OCI-LY1 (cell line): ENCODE measurements at regions not wholly inside any gene's neighbourhood (a gene's known extent, or its start where the extent isn't known, plus 50 kb on each side); places are given as distances from the start of the nearest gene placed in this dataset.

ENCODE experiments used
- H2AFZ ChIP-seq: fragments of 200-600 bp; sonication (generic), shearing (Covaris generic); 2 replicates; pipeline ENCODE4 v1.6.0; 2014; ENCODE audit warnings: antibody characterized with exemption, mild to moderate bottlenecking, low read length
- H3F3A ChIP-seq: fragments of 200-600 bp; sonication (generic), shearing (Covaris generic); 2 replicates; pipeline ENCODE4 v1.6.0; 2014; ENCODE audit warnings: mild to moderate bottlenecking, antibody characterized with exemption, low read length, moderate library complexity; ENCODE audit not compliant: insufficient read depth
- H3K27ac ChIP-seq: fragments of 200-600 bp; sonication (generic); 2 replicates; pipeline ENCODE4 v1.5.1; 2014; ENCODE audit warnings: low read length, mixed run types, mild to moderate bottlenecking, low read depth; ENCODE audit not compliant: poor library complexity, severe bottlenecking
- H3K27me3 ChIP-seq: fragments of 200-600 bp; sonication (generic); 2 replicates; pipeline ENCODE4 v1.6.0; 2014; ENCODE audit warnings: antibody characterized with exemption, mild to moderate bottlenecking, low read length, moderate library complexity; ENCODE audit not compliant: insufficient read depth
- H3K36me3 ChIP-seq: fragments of 200-600 bp; sonication (generic); 2 replicates; pipeline ENCODE4 v1.6.1; 2014; ENCODE audit warnings: mild to moderate bottlenecking, antibody characterized with exemption, low read length, moderate library complexity, mixed read lengths; ENCODE audit not compliant: insufficient read depth
- H3K4me1 ChIP-seq: fragments of 200-600 bp; sonication (generic); 2 replicates; pipeline ENCODE4 v1.5.1; 2014; ENCODE audit warnings: mild to moderate bottlenecking, low read length, moderate library complexity; ENCODE audit not compliant: insufficient read depth, severe bottlenecking
- H3K4me2 ChIP-seq: fragments of 200-600 bp; sonication (generic), shearing (Covaris generic); 2 replicates; pipeline ENCODE4 v1.6.1; 2014; ENCODE audit warnings: low read length
- H3K4me3 ChIP-seq: fragments of 200-600 bp; sonication (generic); 2 replicates; pipeline ENCODE4 v1.5.1; 2014; ENCODE audit warnings: low read length, low read depth, mild to moderate bottlenecking, mixed read lengths; ENCODE audit not compliant: poor library complexity, severe bottlenecking
- H3K79me2 ChIP-seq: fragments of 200-600 bp; shearing (Covaris generic); 2 replicates; pipeline ENCODE4 v1.6.1; 2016; ENCODE audit warnings: mixed run types, low read length, mixed read lengths; ENCODE audit not compliant: insufficient read depth
- H3K9ac ChIP-seq: fragments of 200-600 bp; sonication (generic), shearing (Covaris generic); 2 replicates; pipeline ENCODE4 v1.6.1; 2014; ENCODE audit warnings: mild to moderate bottlenecking, low read length, mixed read lengths
- H3K9me2 ChIP-seq: fragments of 200-600 bp; sonication (generic), shearing (Covaris generic); 2 replicates; pipeline ENCODE4 v1.6.1; 2014; ENCODE audit warnings: low read depth, mild to moderate bottlenecking, low read length, mixed read lengths
- H3K9me3 ChIP-seq: fragments of 200-600 bp; shearing (Covaris generic); 2 replicates; pipeline ENCODE4 v1.6.1; 2014; ENCODE audit warnings: low read length, mixed read lengths
- H4K20me1 ChIP-seq: fragments of 200-600 bp; sonication (generic), shearing (Covaris generic); 2 replicates; pipeline ENCODE4 v1.6.0; 2016; ENCODE audit warnings: mild to moderate bottlenecking, low read length; ENCODE audit not compliant: insufficient read depth
- EZH2 ChIP-seq: fragments of 200-600 bp; sonication (generic), shearing (Covaris generic); IDR thresholded peaks from 2 replicates; pipeline ENCODE4 v1.8.0; 2017; ENCODE audit warnings: borderline replicate concordance, mixed run types, mild to moderate bottlenecking, antibody characterized with exemption, low read length, moderate library complexity, mixed read lengths
- TF ChIP-seq, protein P1 (sequence below): fragments of 200-600 bp; sonication (generic), shearing (Covaris generic); IDR thresholded peaks from 2 replicates; pipeline ENCODE4 v1.5.1; 2017; ENCODE audit warnings: mild to moderate bottlenecking, antibody characterized with exemption, low read length, moderate library complexity, mixed read lengths

- Histone ChIP-seq H3K79me2 (no peaks in the 10 kb centered on the region), H3K9me3 (no peaks in the 10 kb centered on the region), H3K4me1 (no peaks in the 10 kb centered on the region), H3K36me3 (no peaks in the 10 kb centered on the region), H4K20me1 (no peaks in the 10 kb centered on the region), H3K27ac (no peak overlapping the region), H3K27me3 (no peaks in the 10 kb centered on the region), H3K4me2 (no peak overlapping the region), H3K9ac (no peak overlapping the region), H3F3A (no peaks in the 10 kb centered on the region), H3K9me2 (no peaks in the 10 kb centered on the region), H3K4me3 (no peak overlapping the region), H2AFZ (no peak overlapping the region)
- TF ChIP-seq, protein P1, sequence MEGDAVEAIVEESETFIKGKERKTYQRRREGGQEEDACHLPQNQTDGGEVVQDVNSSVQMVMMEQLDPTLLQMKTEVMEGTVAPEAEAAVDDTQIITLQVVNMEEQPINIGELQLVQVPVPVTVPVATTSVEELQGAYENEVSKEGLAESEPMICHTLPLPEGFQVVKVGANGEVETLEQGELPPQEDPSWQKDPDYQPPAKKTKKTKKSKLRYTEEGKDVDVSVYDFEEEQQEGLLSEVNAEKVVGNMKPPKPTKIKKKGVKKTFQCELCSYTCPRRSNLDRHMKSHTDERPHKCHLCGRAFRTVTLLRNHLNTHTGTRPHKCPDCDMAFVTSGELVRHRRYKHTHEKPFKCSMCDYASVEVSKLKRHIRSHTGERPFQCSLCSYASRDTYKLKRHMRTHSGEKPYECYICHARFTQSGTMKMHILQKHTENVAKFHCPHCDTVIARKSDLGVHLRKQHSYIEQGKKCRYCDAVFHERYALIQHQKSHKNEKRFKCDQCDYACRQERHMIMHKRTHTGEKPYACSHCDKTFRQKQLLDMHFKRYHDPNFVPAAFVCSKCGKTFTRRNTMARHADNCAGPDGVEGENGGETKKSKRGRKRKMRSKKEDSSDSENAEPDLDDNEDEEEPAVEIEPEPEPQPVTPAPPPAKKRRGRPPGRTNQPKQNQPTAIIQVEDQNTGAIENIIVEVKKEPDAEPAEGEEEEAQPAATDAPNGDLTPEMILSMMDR = no peak
- no peak for TF ChIP-seq EZH2
These were observed 167.7 kb upstream of the KCNJ16 start for GRCh38 chr17:69907132-69907847.

DNA sequence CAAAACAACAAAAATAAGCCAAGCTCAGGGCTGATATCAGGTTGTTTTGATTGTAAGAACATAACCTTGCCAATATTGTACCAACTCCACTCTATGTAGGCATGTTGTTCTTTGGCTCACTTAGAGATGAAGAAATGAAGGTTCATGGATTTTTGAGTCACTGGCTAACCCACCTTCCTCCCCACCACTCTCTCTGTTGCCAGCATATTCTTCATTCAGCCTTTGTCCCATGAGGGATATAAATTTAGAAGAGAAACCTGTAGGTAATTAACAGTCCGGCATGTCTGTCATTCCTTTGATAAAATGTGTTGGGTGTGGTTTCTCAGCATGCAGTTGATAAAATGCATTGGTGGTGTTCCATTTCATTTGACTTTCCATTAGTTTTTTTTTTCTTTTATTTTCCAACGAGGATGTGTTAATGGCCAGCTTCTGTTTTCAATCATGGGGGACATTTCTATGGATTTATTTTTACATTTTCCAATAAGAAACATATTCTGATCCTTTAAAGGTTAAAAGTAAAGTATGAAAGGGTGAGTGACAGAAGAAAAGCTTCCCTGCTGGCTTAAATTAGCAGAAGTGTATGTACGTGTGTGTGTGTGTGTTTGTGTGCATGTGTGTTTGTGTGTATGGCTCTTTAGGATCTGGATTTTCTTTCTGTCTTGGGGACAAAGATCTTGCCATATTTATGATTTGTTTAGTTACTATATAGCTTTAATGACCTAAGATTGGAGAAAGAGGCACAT is 166.2 kb upstream of the KCNJ16 start:
- Histone ChIP-seq H3K4me2 (no peak overlapping the region), H3F3A (no peaks in the 10 kb centered on the region), H3K9me2 (no peaks in the 10 kb centered on the region), H3K9ac (no peak overlapping the region), H3K4me1 (no peaks in the 10 kb centered on the region), H3K9me3 (no peaks in the 10 kb centered on the region), H3K27ac (no peak overlapping the region), H3K36me3 (no peaks in the 10 kb centered on the region), H3K4me3 (no peak overlapping the region), H3K27me3 (no peaks in the 10 kb centered on the region), H2AFZ (no peak overlapping the region), H3K79me2 (no peaks in the 10 kb centered on the region), H4K20me1 (no peaks in the 10 kb centered on the region)
- TF ChIP-seq EZH2 = no peak
- TF ChIP-seq, protein P1 = no peak

- no peaks in the 10 kb centered on the region for H3K9me3 ChIP-seq
- H4K20me1 ChIP-seq = no peaks in the 10 kb centered on the region
- H3K36me3 ChIP-seq = no peaks in the 10 kb centered on the region
These were observed 165.6 kb upstream of the KCNJ16 start for GRCh38 chr17:69909389-69909788.

More at GRCh38 chr17:69909389-69909788, 165.6 kb upstream of the KCNJ16 start:
- Histone ChIP-seq H3K27me3 (no peaks in the 10 kb centered on the region), H3K9ac (no peak overlapping the region), H2AFZ (no peak overlapping the region), H3K4me1 (no peaks in the 10 kb centered on the region), H3K27ac (no peak overlapping the region), H3K4me3 (no peak overlapping the region), H3F3A (no peaks in the 10 kb centered on the region), H3K79me2 (no peaks in the 10 kb centered on the region), H3K4me2 (no peak overlapping the region), H3K9me2 (no peaks in the 10 kb centered on the region)
- no peak for TF ChIP-seq EZH2
- TF ChIP-seq, protein P1 = no peak
